GM19438 (cell line): ENCODE measurements at regions not wholly inside any gene's neighbourhood (a gene's known extent, or its start where the extent isn't known, plus 50 kb on each side); places are given as distances from the start of the nearest gene placed in this dataset.

Experiments used
- ATAC-seq: cut with Tn5 transposase; IDR thresholded peaks from one replicate; pipeline ENCODE4 v1.9.1; 2021; ENCODE audit warnings: low read depth; ENCODE audit not compliant: unreplicated experiment

GRCh38 chr2:134189009-134189720 lies 64.7 kb upstream of the MGAT5 start:
- no peak for ATAC-seq

DNA sequence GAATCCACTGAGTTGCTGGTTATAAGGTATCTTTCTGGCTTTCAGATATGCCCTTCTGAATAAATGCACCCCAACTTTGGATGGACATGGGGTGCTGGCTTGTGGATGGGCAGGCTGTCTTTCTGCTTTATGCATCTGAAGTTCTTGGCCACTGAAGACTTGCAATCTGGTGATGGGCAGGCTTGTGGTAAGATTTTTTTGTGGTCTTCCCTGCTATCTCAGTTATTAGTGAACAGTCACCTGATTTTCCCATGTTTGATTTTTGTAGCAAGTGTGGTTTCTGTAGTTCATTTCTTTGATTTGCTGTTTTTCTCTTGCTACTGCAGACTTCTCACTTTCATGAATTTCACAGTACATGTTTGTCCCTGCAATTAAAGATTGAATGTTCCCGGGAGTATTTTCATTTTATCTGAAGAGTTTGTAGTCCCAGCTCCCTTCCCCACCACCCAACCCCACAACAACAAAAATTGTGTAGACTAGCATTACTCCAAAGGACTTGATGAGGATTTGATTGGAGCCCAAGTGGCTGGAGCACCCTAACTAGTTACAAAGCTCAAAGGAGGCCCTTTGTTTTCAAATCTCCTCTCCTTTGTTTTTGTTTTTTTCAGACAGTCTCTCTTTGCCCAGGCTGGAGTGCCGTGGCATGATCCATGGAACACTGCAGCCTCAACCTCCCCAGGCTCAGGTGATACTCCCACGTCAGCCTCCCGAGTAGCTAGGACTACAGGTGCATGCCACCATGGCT lies 63.6 kb upstream of the MGAT5 start:
- no peak for ATAC-seq

GRCh38 chr2:134190807-134191203 lies 63.1 kb upstream of the MGAT5 start:
- ATAC-seq, result no peak

- no peak for ATAC-seq
Observed at GRCh38 chr2:134191835-134192234, 62.0 kb upstream of the MGAT5 start.

DNA sequence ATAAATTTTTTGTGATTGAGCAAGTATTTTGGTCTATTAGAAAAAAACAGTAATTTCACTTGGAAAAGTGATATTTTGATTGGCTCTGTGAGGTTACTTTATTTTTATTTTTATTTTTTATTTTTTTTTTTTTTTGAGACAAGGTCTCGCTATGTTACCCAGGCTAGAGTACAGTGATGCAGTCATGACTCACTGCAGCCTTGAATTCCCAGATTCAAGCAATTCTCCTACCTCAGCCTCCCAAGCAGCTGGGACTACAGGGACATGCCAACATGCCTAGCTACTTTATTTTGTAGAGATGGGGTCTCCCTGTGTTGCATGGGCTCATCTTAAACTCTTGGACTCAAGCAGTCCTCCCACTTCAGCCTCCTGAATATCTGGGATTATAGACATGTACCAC lies 60.9 kb upstream of the MGAT5 start:
- ATAC-seq, result no peak

DNA sequence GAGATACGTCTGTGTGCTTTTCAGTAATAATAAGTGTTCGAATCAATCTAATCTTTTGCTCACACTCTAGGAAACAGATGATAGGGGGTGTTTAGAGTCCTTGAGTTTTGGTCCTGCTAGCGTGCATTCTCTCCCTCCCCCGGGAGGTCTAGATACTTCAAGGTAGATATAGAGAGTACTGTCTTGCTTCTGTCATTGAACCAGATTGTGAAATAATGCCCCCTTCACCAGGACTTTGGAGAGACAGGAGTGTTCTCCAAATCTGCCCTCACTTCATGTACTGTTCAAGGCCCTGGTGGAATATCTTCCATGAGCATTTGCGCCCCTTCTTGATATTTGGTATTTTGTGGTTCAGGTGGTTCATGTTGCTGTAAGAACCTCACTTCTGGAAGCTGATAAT lies 59.4 kb upstream of the MGAT5 start:
- no peak for ATAC-seq

- ATAC-seq, result no peak
Observed at GRCh38 chr2:134195341-134195740, 58.5 kb upstream of the MGAT5 start.

- ATAC-seq, result no peak
Observed at GRCh38 chr2:134197445-134197844, 56.4 kb upstream of the MGAT5 start.

DNA sequence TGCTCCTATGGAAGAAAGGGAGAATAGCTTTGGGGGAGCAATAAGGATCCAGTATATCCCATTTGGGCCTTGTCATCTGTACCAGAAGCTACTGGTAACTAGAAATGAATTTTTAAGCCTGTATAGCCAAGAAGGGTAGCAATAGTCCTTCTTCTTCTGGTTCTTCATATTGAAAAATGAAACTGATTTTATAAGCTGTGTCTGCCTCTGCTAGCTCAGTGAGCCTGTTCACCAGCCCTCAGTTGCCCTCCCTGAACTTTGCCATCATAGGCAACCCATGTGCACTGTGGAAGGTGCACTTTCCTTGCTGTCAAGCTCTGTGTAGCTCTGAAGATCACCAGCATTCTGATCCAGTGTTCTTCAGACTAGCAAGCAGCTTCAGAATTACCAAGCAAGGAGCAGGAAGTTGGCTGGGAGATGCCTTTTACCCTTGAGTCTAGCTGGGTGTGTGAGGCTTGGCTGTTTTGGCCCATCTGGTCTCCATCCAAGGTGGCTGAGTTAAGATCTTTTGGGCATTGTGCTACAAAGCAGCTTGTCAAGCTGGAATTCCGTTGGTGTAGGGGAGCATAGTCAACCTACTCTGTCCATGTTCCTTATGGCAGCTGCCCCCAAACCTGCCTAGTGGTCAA lies 55.8 kb upstream of the MGAT5 start:
- no peak for ATAC-seq

GRCh38 chr2:134199123-134199522 lies 54.7 kb upstream of the MGAT5 start:
- ATAC-seq, result no peak

GRCh38 chr2:134200036-134200618 lies 53.7 kb upstream of the MGAT5 start:
- ATAC-seq, result no peak

- no peak for ATAC-seq
Observed at GRCh38 chr2:134201533-134201932, 52.3 kb upstream of the MGAT5 start.

GRCh38 chr2:134202371-134202770 lies 51.5 kb upstream of the MGAT5 start:
- no peak for ATAC-seq

DNA sequence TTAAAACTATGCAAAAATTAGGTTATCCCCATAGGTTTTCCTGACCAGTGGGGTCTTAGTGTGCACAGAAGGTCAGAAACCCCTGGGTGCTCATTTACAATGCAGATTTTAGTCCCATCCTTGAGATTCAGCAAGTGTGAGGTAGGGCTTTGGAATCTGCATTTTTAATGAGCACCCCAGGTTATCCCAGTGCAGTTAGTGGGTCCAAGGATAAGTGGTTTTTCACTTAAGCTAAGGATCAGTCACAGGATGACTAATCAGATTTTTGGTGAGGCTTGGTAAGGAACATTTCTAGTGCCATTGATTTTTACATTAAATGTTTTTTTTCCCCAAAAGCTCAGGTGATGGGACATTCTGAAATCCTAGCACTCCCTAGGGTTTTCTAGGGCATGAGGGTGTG lies 50.7 kb upstream of the MGAT5 start:
- no peak for ATAC-seq
